COLO668 (cell line): ENCODE measurements at regions not wholly inside any gene's neighbourhood (a gene's known extent, or its start where the extent isn't known, plus 50 kb on each side); places are given as distances from the start of the nearest gene placed in this dataset.
"Not testable (repeated sequence)": the region's sequence is repeated elsewhere in the genome, so short reads cannot be mapped to it uniquely, and the experiment has no call there.

Experiments used
- DNase-seq: peaks from one replicate; lab custom pipeline; 2025; ENCODE audit not compliant: unreplicated experiment; lab: John Stamatoyannopoulos, UW

GRCh38 chr2:173713904-173714555 lies 251.1 kb downstream of the SP3 start:
- DNase-seq = no peak

- no peak for DNase-seq
These were observed 249.7 kb downstream of the SP3 start for GRCh38 chr2:173715441-173715840.

GRCh38 chr2:173716458-173717052 lies 248.6 kb downstream of the SP3 start:
- DNase-seq = no peak

GRCh38 chr2:173719471-173719870 lies 245.7 kb downstream of the SP3 start:
- no peak for DNase-seq

- no peak for DNase-seq
These were observed 244.9 kb downstream of the SP3 start for GRCh38 chr2:173720306-173720705.

- no peak for DNase-seq
These were observed 230.4 kb downstream of the SP3 start for GRCh38 chr2:173734797-173735196.

- not testable (repeated sequence) for DNase-seq
These were observed 227.1 kb downstream of the SP3 start for GRCh38 chr2:173737954-173738575.

GRCh38 chr2:173739006-173739405 lies 226.2 kb downstream of the SP3 start:
- DNase-seq = no peak

GRCh38 chr2:173740639-173741038 lies 224.5 kb downstream of the SP3 start:
- DNase-seq = no peak

- no peak for DNase-seq
These were observed 223.4 kb downstream of the SP3 start for GRCh38 chr2:173741759-173742158.

GRCh38 chr2:173747035-173747434 lies 218.1 kb downstream of the SP3 start:
- DNase-seq = no peak

- no peak for DNase-seq
These were observed 215.9 kb downstream of the SP3 start for GRCh38 chr2:173749315-173749714.

GRCh38 chr2:173750353-173750801 lies 214.8 kb downstream of the SP3 start:
- DNase-seq = no peak

GRCh38 chr2:173750831-173751230 lies 214.3 kb downstream of the SP3 start:
- DNase-seq = no peak

GRCh38 chr2:173751245-173751975 lies 213.8 kb downstream of the SP3 start:
- DNase-seq = no peak

GRCh38 chr2:173752152-173752551 lies 213.0 kb downstream of the SP3 start:
- no peak for DNase-seq

GRCh38 chr2:173753441-173753840 lies 211.7 kb downstream of the SP3 start:
- no peak for DNase-seq

GRCh38 chr2:173754165-173754564 lies 211.0 kb downstream of the SP3 start:
- DNase-seq = no peak

GRCh38 chr2:173754837-173755236 lies 210.3 kb downstream of the SP3 start:
- DNase-seq = no peak

- no peak for DNase-seq
These were observed 209.4 kb downstream of the SP3 start for GRCh38 chr2:173755798-173756197.

GRCh38 chr2:173759959-173760358 lies 205.2 kb downstream of the SP3 start:
- DNase-seq = no peak

- DNase-seq = no peak
These were observed 204.6 kb downstream of the SP3 start for GRCh38 chr2:173760553-173760952.
